OCI-LY1 (cell line): ENCODE measurements at regions not wholly inside any gene's neighbourhood (a gene's known extent, or its start where the extent isn't known, plus 50 kb on each side); places are given as distances from the start of the nearest gene placed in this dataset.

Experiments used
- CTCF ChIP-seq: fragments of 200-600 bp; sonication (generic), shearing (Covaris generic); IDR thresholded peaks from 2 replicates; pipeline ENCODE4 v1.5.1; 2017; ENCODE audit warnings: mild to moderate bottlenecking, antibody characterized with exemption, low read length, moderate library complexity, mixed read lengths
- EZH2 ChIP-seq: fragments of 200-600 bp; sonication (generic), shearing (Covaris generic); IDR thresholded peaks from 2 replicates; pipeline ENCODE4 v1.8.0; 2017; ENCODE audit warnings: borderline replicate concordance, mixed run types, mild to moderate bottlenecking, antibody characterized with exemption, low read length, moderate library complexity, mixed read lengths

- no peak for TF ChIP-seq CTCF
- TF ChIP-seq EZH2 = no peak
These were observed 444.7 kb downstream of the FLRT2 start for GRCh38 chr14:85974602-85975001.
